IPS DF 6.9 (cell line): ENCODE measurements at regions not wholly inside any gene's neighbourhood (a gene's known extent, or its start where the extent isn't known, plus 50 kb on each side); places are given as distances from the start of the nearest gene placed in this dataset.

ENCODE experiments used
- DNase-seq: peaks from one replicate; pipeline ENCODE4 v3.0.0-alpha.2; 2013; ENCODE audit warnings: low read depth, low spot score
- H3K27ac ChIP-seq: one replicate; pipeline ENCODE4 v1.5.1; 2013; ENCODE audit warnings: low read length, control low read depth
- H3K27me3 ChIP-seq: 2 replicates; pipeline ENCODE4 v1.6.1; 2013; ENCODE audit warnings: mild to moderate bottlenecking, low read length; ENCODE audit not compliant: control insufficient read depth, insufficient read depth
- H3K36me3 ChIP-seq: 2 replicates; pipeline ENCODE4 v1.6.1; 2013; ENCODE audit warnings: low read length; ENCODE audit not compliant: control insufficient read depth, insufficient read depth
- H3K4me1 ChIP-seq: 2 replicates; pipeline ENCODE4 v1.6.1; 2013; ENCODE audit warnings: low read length; ENCODE audit not compliant: control insufficient read depth, insufficient read depth
- H3K4me3 ChIP-seq: 2 replicates; pipeline ENCODE4 v1.5.1; 2013; ENCODE audit warnings: mild to moderate bottlenecking, low read length
- H3K9me3 ChIP-seq: 2 replicates; pipeline ENCODE4 v1.6.1; 2013; ENCODE audit warnings: low read length, inconsistent platforms; ENCODE audit not compliant: control insufficient read depth, insufficient read depth
- WGBS: extraction: QIAGEN DNeasy Blood & Tissue Kit; methylation state at CpG from one replicate; pipeline ENCODE4 v1.1.7; 2013; ENCODE audit warnings: mixed read lengths, missing lambda C conversion rate; ENCODE audit not compliant: insufficient read length, insufficient coverage; 5-methylcytosine and 5-hydroxymethylcytosine counted together

DNA sequence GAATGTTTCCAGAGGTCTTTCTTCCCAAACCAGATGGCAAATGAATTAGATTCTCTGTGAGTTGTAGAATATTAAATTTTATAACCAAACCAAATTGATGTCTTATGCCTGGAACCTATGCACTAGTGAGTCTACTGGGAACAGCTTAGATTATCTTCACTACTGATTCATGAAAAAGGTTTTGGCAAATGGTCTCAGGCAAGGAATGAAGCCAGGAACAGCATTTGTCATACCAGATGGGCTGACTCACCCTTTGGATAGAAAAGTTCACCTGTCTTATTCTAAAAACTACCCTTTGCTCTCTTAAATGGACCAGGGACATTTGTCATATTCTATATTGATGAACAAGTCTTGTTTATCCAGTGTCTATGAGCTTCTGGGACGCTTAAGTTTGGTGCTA, 135.4 kb upstream of the ECI2 start:
- H3K4me3 ChIP-seq = no peak overlapping the region
- no peaks in the 10 kb centered on the region for H3K36me3 ChIP-seq
- no peak overlapping the region for H3K27ac ChIP-seq
- no CpG with 5 or more reads among the region's 1 CpG for WGBS
- no peaks in the 10 kb centered on the region for H3K9me3 ChIP-seq
- H3K27me3 ChIP-seq = no peaks in the 10 kb centered on the region
- no peaks in the 10 kb centered on the region for H3K4me1 ChIP-seq
- no peak for DNase-seq

GRCh38 chr6:4270001-4270400, 134.6 kb upstream of the ECI2 start:
- Histone ChIP-seq H3K27ac (no peak overlapping the region), H3K27me3 (no peaks in the 10 kb centered on the region), H3K4me1 (no peaks in the 10 kb centered on the region), H3K9me3 (no peaks in the 10 kb centered on the region), H3K4me3 (no peak overlapping the region), H3K36me3 (no peaks in the 10 kb centered on the region)
- WGBS = no CpG with 5 or more reads among the region's 4 CpGs
- DNase-seq = no peak

- Histone ChIP-seq H3K4me3 (no peak overlapping the region), H3K27ac (no peak overlapping the region), H3K4me1 (no peaks in the 10 kb centered on the region), H3K36me3 (no peaks in the 10 kb centered on the region), H3K9me3 (no peaks in the 10 kb centered on the region), H3K27me3 (no peaks in the 10 kb centered on the region)
- WGBS = no CpG with 5 or more reads among the region's 2 CpGs
- no peak for DNase-seq
Observed at GRCh38 chr6:4268171-4268570, 132.8 kb upstream of the ECI2 start.

- no peaks in the 10 kb centered on the region for H3K36me3 ChIP-seq
- WGBS = no CpG with 5 or more reads among the region's 7 CpGs
- no peaks in the 10 kb centered on the region for H3K9me3 ChIP-seq
- no peaks in the 10 kb centered on the region for H3K4me1 ChIP-seq
- no peak overlapping the region for H3K27ac ChIP-seq
- H3K4me3 ChIP-seq = no peak overlapping the region
- DNase-seq = no peak
- no peaks in the 10 kb centered on the region for H3K27me3 ChIP-seq
Observed at GRCh38 chr6:4265740-4266139, 130.4 kb upstream of the ECI2 start.

DNA sequence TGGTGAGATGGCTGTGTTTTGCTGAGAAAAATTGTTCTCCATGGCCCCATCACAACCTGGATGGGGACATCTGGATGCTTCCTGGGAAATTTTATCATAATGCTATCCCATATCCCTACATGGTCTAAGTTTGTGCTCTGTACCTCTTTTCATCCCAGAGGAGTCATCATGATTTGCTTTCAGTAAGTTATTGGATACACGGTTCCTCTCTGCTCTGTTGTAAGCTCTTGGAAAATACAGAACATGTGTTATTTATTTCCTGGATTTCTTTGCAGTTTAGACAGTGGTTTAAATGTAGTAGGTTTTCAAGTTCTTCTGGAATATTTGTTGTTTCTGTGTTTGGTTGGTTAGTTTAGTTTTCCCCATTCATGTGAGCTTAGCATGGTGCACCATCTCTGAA, 129.2 kb upstream of the ECI2 start:
- no peak for DNase-seq
- H3K4me1 ChIP-seq = no peaks in the 10 kb centered on the region
- no peaks in the 10 kb centered on the region for H3K27me3 ChIP-seq
- no peak overlapping the region for H3K27ac ChIP-seq
- no peaks in the 10 kb centered on the region for H3K36me3 ChIP-seq
- no peaks in the 10 kb centered on the region for H3K9me3 ChIP-seq
- H3K4me3 ChIP-seq = no peak overlapping the region
- no CpG with 5 or more reads among the region's 1 CpG for WGBS

- DNase-seq = no peak
- no peaks in the 10 kb centered on the region for H3K27me3 ChIP-seq
- no peaks in the 10 kb centered on the region for H3K36me3 ChIP-seq
- H3K4me3 ChIP-seq = no peak overlapping the region
- no CpG with 5 or more reads among the region's 3 CpGs for WGBS
- no peaks in the 10 kb centered on the region for H3K4me1 ChIP-seq
- H3K9me3 ChIP-seq = no peaks in the 10 kb centered on the region
- H3K27ac ChIP-seq = no peak overlapping the region
Observed at GRCh38 chr6:4264081-4264480, 128.7 kb upstream of the ECI2 start.

- Histone ChIP-seq H3K4me1 (no peaks in the 10 kb centered on the region), H3K4me3 (no peak overlapping the region), H3K27ac (no peak overlapping the region), H3K9me3 (no peaks in the 10 kb centered on the region), H3K36me3 (no peaks in the 10 kb centered on the region), H3K27me3 (no peaks in the 10 kb centered on the region)
- WGBS = no CpG with 5 or more reads among the region's 1 CpG
- DNase-seq = no peak
Observed at GRCh38 chr6:4262526-4262925, 127.2 kb upstream of the ECI2 start.

- H3K4me1 ChIP-seq = no peaks in the 10 kb centered on the region
- DNase-seq = no peak
- no peaks in the 10 kb centered on the region for H3K27me3 ChIP-seq
- no peaks in the 10 kb centered on the region for H3K36me3 ChIP-seq
- H3K4me3 ChIP-seq = no peak overlapping the region
- no CpG with 5 or more reads among the region's 4 CpGs for WGBS
- no peaks in the 10 kb centered on the region for H3K9me3 ChIP-seq
- no peak overlapping the region for H3K27ac ChIP-seq
Observed at GRCh38 chr6:4259391-4259790, 124.0 kb upstream of the ECI2 start.

DNA sequence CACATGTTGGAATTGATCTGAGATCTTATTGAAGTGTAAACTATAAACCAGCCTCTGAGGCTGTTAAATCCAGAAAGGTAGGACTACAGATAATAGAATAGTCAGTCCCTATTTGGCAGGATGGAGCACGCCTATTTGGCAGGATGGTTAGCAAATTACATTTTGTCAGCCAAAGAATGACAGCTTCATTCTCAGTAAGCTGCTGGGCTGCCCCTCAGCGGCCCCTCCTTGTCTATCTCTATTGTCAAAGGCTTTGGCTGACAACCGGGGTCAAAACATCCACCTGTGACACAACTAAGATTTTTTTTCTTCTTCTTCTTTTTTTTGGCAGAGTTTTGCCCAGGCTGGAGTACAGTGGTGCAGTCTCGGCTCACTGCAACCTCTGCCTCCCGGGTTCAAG, 123.4 kb upstream of the ECI2 start:
- WGBS = no CpG with 5 or more reads among the region's 5 CpGs
- Histone ChIP-seq H3K36me3 (no peaks in the 10 kb centered on the region), H3K27ac (no peak overlapping the region), H3K4me3 (no peak overlapping the region), H3K9me3 (no peaks in the 10 kb centered on the region), H3K27me3 (no peaks in the 10 kb centered on the region), H3K4me1 (no peaks in the 10 kb centered on the region)
- no peak for DNase-seq

DNA sequence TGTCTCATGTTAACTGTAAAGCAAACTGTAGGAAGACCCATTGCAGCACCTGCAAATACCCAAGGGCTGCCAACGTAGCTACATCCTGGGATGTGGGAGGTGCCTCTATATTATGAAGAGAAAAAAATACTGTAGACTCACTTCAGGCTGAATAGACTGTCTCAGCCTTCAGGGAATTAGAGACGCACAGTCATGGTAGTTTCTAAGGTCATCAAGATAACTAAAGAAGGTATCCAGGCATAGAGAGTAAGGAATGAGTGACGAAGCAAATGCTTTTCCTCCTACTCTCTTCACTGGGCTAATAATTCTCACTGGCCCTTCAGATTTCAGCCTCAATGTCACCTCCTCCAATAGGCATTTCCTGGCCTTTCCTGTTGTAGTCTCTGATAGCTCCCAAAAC, 121.6 kb upstream of the ECI2 start:
- Histone ChIP-seq H3K4me1 (no peaks in the 10 kb centered on the region), H3K9me3 (no peaks in the 10 kb centered on the region), H3K27ac (no peak overlapping the region), H3K27me3 (no peaks in the 10 kb centered on the region), H3K36me3 (no peaks in the 10 kb centered on the region), H3K4me3 (no peak overlapping the region)
- no CpG with 5 or more reads among the region's 3 CpGs for WGBS
- DNase-seq = no peak

DNA sequence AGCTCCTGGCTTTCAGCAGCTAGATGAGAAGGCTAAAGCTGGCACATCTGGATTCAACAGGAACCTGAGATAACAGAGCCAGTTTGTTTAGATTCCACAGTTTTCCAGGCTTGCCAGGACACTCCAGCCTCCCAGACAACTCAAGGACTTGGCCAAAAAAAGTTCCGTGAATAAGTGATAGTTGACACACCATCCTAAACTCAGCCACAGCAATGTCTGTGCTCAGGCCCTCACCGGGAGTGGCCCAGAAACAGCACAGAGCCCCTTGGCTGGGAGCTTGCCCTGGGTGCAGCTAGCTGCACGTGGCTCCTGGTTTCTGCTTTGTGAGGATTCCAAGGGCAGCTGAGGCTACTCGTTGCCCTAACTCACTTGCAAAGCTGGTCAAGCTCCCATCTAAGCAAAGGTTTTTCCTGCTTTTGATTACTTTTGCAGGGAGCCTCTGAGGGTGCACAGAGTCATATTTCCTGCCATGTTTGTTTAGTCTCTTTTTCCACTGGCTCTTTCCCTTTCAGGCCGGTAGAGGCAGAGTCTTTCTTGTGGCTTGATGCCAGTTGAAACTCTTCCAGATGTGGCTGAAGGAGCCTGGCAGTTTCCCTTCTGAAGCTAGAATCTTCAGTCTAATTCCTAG, 118.3 kb upstream of the ECI2 start:
- Histone ChIP-seq H3K9me3 (no peaks in the 10 kb centered on the region), H3K27me3 (no peaks in the 10 kb centered on the region), H3K4me1 (no peaks in the 10 kb centered on the region), H3K4me3 (no peak overlapping the region), H3K27ac (no peak overlapping the region), H3K36me3 (no peaks in the 10 kb centered on the region)
- DNase-seq = no peak
- WGBS = no CpG with 5 or more reads among the region's 5 CpGs
